DMS114 treated with DMSO at 0.1 percent for 48 hours (cell line): ENCODE measurements at regions not wholly inside any gene's neighbourhood (a gene's known extent, or its start where the extent isn't known, plus 50 kb on each side); places are given as distances from the start of the nearest gene placed in this dataset.

ENCODE experiments used
- DNase-seq: peaks from one replicate; lab custom pipeline; 2025; ENCODE audit not compliant: unreplicated experiment; lab: John Stamatoyannopoulos, UW

GRCh38 chr4:17120761-17121160 is 222.3 kb upstream of the LDB2 start:
- no peak for DNase-seq

- DNase-seq, result no peak
Observed at GRCh38 chr4:17117746-17118145, 219.3 kb upstream of the LDB2 start.

- DNase-seq, result no peak
Observed at GRCh38 chr4:17115583-17115982, 217.1 kb upstream of the LDB2 start.

GRCh38 chr4:17112292-17112659 is 213.8 kb upstream of the LDB2 start:
- DNase-seq, result no peak

GRCh38 chr4:17109126-17109525 is 210.7 kb upstream of the LDB2 start:
- no peak for DNase-seq

- DNase-seq, result no peak
Observed at GRCh38 chr4:17103231-17103630, 204.8 kb upstream of the LDB2 start.

- DNase-seq, result no peak
Observed at GRCh38 chr4:17098996-17099395, 200.6 kb upstream of the LDB2 start.

- no peak for DNase-seq
Observed at GRCh38 chr4:17098401-17098800, 200.0 kb upstream of the LDB2 start.

GRCh38 chr4:17097362-17097761 is 198.9 kb upstream of the LDB2 start:
- no peak for DNase-seq

GRCh38 chr4:17096692-17097091 is 198.2 kb upstream of the LDB2 start:
- DNase-seq, result no peak

- no peak for DNase-seq
Observed at GRCh38 chr4:17095771-17096170, 197.3 kb upstream of the LDB2 start.

GRCh38 chr4:17094876-17095210 is 196.4 kb upstream of the LDB2 start:
- no peak for DNase-seq

GRCh38 chr4:17094159-17094875 is 195.9 kb upstream of the LDB2 start:
- no peak for DNase-seq

GRCh38 chr4:17093481-17093880 is 195.0 kb upstream of the LDB2 start:
- no peak for DNase-seq

GRCh38 chr4:17092736-17093437 is 194.4 kb upstream of the LDB2 start:
- DNase-seq, result no peak

- DNase-seq, result no peak
Observed at GRCh38 chr4:17091104-17091503, 192.7 kb upstream of the LDB2 start.

GRCh38 chr4:17090063-17090462 is 191.6 kb upstream of the LDB2 start:
- DNase-seq, result no peak

GRCh38 chr4:17085416-17085815 is 187.0 kb upstream of the LDB2 start:
- DNase-seq, result no peak

GRCh38 chr4:17082186-17082585 is 183.7 kb upstream of the LDB2 start:
- no peak for DNase-seq

- no peak for DNase-seq
Observed at GRCh38 chr4:17081179-17081578, 182.7 kb upstream of the LDB2 start.

GRCh38 chr4:17077105-17077504 is 178.7 kb upstream of the LDB2 start:
- no peak for DNase-seq

- DNase-seq, result no peak
Observed at GRCh38 chr4:17072483-17072882, 174.0 kb upstream of the LDB2 start.

- no peak for DNase-seq
Observed at GRCh38 chr4:17068891-17069290, 170.4 kb upstream of the LDB2 start.
